Keratinocyte (primary cell): ENCODE measurements at regions not wholly inside any gene's neighbourhood (a gene's known extent, or its start where the extent isn't known, plus 50 kb on each side); places are given as distances from the start of the nearest gene placed in this dataset.

Experiments used
- DNase-seq: peaks from one replicate; pipeline ENCODE4 v3.0.0-alpha.2; 2011; ENCODE audit warnings: low read depth, missing footprints, low spot score
- FAIRE-seq: peaks from 2 replicates; lab custom pipeline; 2011; peaks lifted over from hg19 to GRCh38; lab: Jason Lieb, UNC
- H2AFZ ChIP-seq: 2 replicates; pipeline ENCODE4 v1.6.0; 2012; ENCODE audit warnings: low read length, control low read depth, inconsistent platforms; ENCODE audit not compliant: control insufficient read depth
- H3K27ac ChIP-seq: 2 replicates; pipeline ENCODE4 v1.5.1; 2011; ENCODE audit warnings: low read length; ENCODE audit not compliant: control insufficient read depth, insufficient read depth
- H3K27me3 ChIP-seq: 3 replicates; pipeline ENCODE4 v1.6.0; 2011; ENCODE audit warnings: low read length; ENCODE audit not compliant: control insufficient read depth, insufficient read depth; ENCODE audit errors: extremely low read depth
- H3K36me3 ChIP-seq, 2 experiments: 2 replicates in 1 of 2; 3 replicates in 1 of 2; pipeline ENCODE4 v1.5.1; 2011; ENCODE audit warnings: low read length in 2 of 2, mild to moderate bottlenecking in 1 of 2; ENCODE audit not compliant: control insufficient read depth in 2 of 2, insufficient read depth in 2 of 2; ENCODE audit errors: extremely low read depth in 1 of 2
- H3K4me1 ChIP-seq: 3 replicates; pipeline ENCODE4 v1.5.1; 2011; ENCODE audit warnings: low read length; ENCODE audit not compliant: control insufficient read depth, insufficient read depth; ENCODE audit errors: extremely low read depth
- H3K4me2 ChIP-seq: 3 replicates; pipeline ENCODE4 v1.6.0; 2011; ENCODE audit warnings: low read depth, low read length; ENCODE audit not compliant: control insufficient read depth, insufficient read depth; ENCODE audit errors: extremely low read depth
- H3K4me3 ChIP-seq, 3 experiments: fragments of 200-600 bp in 1 of 3; sonication (generic) in 1 of 3; 2 replicates in 2 of 3; 3 replicates in 1 of 3; pipeline ENCODE4 v1.5.1; 2011 to 2016; ENCODE audit warnings: low read length in 3 of 3, mild to moderate bottlenecking in 3 of 3, control low read depth in 2 of 3, inconsistent platforms in 1 of 3, low read depth in 1 of 3, mixed read lengths in 1 of 3, mixed run types in 1 of 3, moderate library complexity in 1 of 3; ENCODE audit not compliant: control insufficient read depth in 2 of 3, insufficient read depth in 2 of 3; ENCODE audit errors: extremely low read depth in 1 of 3
- H3K79me2 ChIP-seq: 2 replicates; pipeline ENCODE4 v1.6.0; 2012; ENCODE audit warnings: low read length; ENCODE audit not compliant: control insufficient read depth, insufficient read depth
- H3K9ac ChIP-seq: 3 replicates; pipeline ENCODE4 v1.6.0; 2011; ENCODE audit warnings: low read length; ENCODE audit not compliant: control insufficient read depth, insufficient read depth; ENCODE audit errors: extremely low read depth
- H3K9me1 ChIP-seq: 3 replicates; pipeline ENCODE4 v1.6.0; 2011; ENCODE audit warnings: low read length; ENCODE audit not compliant: control insufficient read depth, insufficient read depth; ENCODE audit errors: extremely low read depth
- H3K9me3 ChIP-seq: 2 replicates; pipeline ENCODE4 v1.5.1; 2012; ENCODE audit warnings: low read depth, low read length; ENCODE audit not compliant: control insufficient read depth
- H4K20me1 ChIP-seq: 3 replicates; pipeline ENCODE4 v1.6.0; 2011; ENCODE audit warnings: low read length; ENCODE audit not compliant: control insufficient read depth, insufficient read depth; ENCODE audit errors: extremely low read depth
- EZH2 ChIP-seq: IDR thresholded peaks from one replicate; pipeline ENCODE4 v1.6.1; 2012; ENCODE audit warnings: inconsistent platforms, mild to moderate bottlenecking, low read length, moderate library complexity
- dilution Hi-C: fragments of 300-500 bp; cut with MboI; formaldehyde crosslinking; loops from one replicate; pipeline ENCODE4 v1.7.0; 2020; ENCODE audit warnings: low sequenced_read_pairs; ENCODE audit not compliant: extremely low pct_ligation_motif_present
- TF ChIP-seq, protein P1 (sequence below), 3 experiments: IDR thresholded peaks in 1 of 3; conservative IDR thresholded peaks in 1 of 3; optimal IDR thresholded peaks in 1 of 3; 2 replicates in 2 of 3; 3 replicates in 1 of 3; pipeline versions ENCODE3 to v1.5.1; 2011; ENCODE audit warnings: low read length in 3 of 3, mild to moderate bottlenecking in 3 of 3, moderate library complexity in 2 of 3, control low read depth in 1 of 3, inconsistent platforms in 1 of 3; ENCODE audit not compliant: insufficient read depth in 2 of 3; ENCODE audit errors: extremely low read depth in 1 of 3

DNA sequence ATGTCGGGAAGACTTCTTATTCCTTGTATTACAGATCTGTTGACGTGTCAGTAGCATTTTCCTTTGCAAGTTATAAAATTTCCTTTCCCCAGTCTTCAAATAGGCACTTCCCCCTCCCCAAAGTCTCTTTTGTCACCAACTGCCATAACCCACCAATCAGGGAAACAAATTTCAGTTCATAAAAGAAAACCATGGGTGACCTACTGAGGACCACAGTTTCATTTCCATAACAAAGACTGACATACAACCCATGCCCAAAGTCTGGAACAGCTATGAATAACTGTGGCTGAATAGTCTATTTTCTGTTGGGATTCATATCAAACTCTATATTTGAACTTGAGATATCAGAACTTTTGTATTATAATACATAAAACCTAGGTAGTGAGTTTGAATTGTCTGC, 307.8 kb downstream of the KBTBD8 start:
- H3K27ac ChIP-seq: no peak overlapping the region
- no peaks in the 10 kb centered on the region for H3K9me1 ChIP-seq
- TF ChIP-seq, protein P1, sequence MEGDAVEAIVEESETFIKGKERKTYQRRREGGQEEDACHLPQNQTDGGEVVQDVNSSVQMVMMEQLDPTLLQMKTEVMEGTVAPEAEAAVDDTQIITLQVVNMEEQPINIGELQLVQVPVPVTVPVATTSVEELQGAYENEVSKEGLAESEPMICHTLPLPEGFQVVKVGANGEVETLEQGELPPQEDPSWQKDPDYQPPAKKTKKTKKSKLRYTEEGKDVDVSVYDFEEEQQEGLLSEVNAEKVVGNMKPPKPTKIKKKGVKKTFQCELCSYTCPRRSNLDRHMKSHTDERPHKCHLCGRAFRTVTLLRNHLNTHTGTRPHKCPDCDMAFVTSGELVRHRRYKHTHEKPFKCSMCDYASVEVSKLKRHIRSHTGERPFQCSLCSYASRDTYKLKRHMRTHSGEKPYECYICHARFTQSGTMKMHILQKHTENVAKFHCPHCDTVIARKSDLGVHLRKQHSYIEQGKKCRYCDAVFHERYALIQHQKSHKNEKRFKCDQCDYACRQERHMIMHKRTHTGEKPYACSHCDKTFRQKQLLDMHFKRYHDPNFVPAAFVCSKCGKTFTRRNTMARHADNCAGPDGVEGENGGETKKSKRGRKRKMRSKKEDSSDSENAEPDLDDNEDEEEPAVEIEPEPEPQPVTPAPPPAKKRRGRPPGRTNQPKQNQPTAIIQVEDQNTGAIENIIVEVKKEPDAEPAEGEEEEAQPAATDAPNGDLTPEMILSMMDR (optimal IDR thresholded peaks at IDR 0.05 in 1 of 3, IDR thresholded peaks at IDR 0.05 in 1 of 3, conservative IDR thresholded peaks at IDR 0.05 in 1 of 3; ENCODE audit: extremely low read depth in 1 of 3, insufficient read depth in 2 of 3, low read length in 3 of 3): no peak
- no peak for TF ChIP-seq EZH2
- H2AFZ ChIP-seq: no peak overlapping the region
- no peaks in the 10 kb centered on the region for H3K36me3 ChIP-seq
- no peaks in the 10 kb centered on the region for H3K79me2 ChIP-seq
- no peak overlapping the region for H3K9ac ChIP-seq
- dilution Hi-C loops: no loop called here
- no peaks in the 10 kb centered on the region for H3K9me3 ChIP-seq
- H3K27me3 ChIP-seq: no peaks in the 10 kb centered on the region
- no peaks in the 10 kb centered on the region for H4K20me1 ChIP-seq
- H3K4me1 ChIP-seq: no peaks in the 10 kb centered on the region
- H3K4me2 ChIP-seq: no peak overlapping the region
- H3K4me3 ChIP-seq: no peak overlapping the region
- DNase-seq (no peak), FAIRE-seq (no peak)

DNA sequence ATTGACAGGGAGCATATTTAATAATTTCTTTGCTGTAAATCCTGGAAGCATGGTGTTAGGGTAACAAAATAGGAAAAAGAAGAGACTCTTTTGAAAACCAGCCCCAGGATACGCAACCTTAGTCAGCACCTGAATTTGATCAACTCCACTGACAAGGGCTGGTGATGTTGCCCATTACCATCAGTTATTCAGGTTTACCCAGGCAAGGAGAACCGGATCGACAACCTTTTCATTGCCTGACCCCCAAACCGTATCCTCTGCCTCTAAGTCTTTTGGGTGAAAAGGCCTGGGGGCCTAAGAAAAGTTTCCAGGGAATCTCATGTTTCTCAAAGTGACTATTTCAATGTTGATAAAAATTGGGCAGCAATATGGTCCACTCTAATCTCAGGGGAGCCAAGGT, 313.3 kb downstream of the KBTBD8 start:
- Histone ChIP-seq H3K4me3 (no peak overlapping the region), H3K27me3 (no peaks in the 10 kb centered on the region), H2AFZ (no peak overlapping the region), H3K79me2 (no peaks in the 10 kb centered on the region), H3K9ac (no peak overlapping the region), H3K4me1 (no peaks in the 10 kb centered on the region), H4K20me1 (no peaks in the 10 kb centered on the region), H3K9me3 (no peaks in the 10 kb centered on the region), H3K4me2 (no peak overlapping the region), H3K9me1 (no peaks in the 10 kb centered on the region), H3K27ac (no peak overlapping the region), H3K36me3 (no peaks in the 10 kb centered on the region)
- TF ChIP-seq, protein P1 (optimal IDR thresholded peaks at IDR 0.05 in 1 of 3, IDR thresholded peaks at IDR 0.05 in 1 of 3, conservative IDR thresholded peaks at IDR 0.05 in 1 of 3; ENCODE audit: extremely low read depth in 1 of 3, insufficient read depth in 2 of 3, low read length in 3 of 3): no peak
- no peak for TF ChIP-seq EZH2
- FAIRE-seq (no peak), DNase-seq (no peak)
- dilution Hi-C loops: no loop called here
